ENCODE measurements at regions not wholly inside any gene's neighbourhood (a gene's known extent, or its start where the extent isn't known, plus 50 kb on each side); places are given as distances from the start of the nearest gene placed in this dataset.

DNA sequence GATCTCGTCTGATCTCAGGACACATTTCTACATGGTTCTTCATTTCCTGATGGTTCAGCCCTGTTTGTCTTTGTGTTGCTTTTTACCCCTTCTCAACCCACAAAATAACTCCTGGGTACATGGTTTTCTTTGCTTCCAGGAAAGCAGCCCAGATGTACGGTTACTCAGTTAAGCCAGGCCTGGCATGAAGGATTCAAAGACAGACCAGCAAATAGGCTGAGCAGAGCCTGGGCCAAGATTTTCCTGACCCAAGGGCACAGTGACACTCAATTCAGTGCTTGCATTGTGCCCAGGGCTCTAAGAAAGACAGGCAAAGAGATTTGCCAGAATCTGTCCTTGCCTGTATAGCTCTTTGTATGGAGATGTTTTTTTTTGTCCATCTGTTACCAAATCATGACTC, 340.8 kb upstream of the KIAA1217 start:
- TF ChIP-seq, protein P1, sequence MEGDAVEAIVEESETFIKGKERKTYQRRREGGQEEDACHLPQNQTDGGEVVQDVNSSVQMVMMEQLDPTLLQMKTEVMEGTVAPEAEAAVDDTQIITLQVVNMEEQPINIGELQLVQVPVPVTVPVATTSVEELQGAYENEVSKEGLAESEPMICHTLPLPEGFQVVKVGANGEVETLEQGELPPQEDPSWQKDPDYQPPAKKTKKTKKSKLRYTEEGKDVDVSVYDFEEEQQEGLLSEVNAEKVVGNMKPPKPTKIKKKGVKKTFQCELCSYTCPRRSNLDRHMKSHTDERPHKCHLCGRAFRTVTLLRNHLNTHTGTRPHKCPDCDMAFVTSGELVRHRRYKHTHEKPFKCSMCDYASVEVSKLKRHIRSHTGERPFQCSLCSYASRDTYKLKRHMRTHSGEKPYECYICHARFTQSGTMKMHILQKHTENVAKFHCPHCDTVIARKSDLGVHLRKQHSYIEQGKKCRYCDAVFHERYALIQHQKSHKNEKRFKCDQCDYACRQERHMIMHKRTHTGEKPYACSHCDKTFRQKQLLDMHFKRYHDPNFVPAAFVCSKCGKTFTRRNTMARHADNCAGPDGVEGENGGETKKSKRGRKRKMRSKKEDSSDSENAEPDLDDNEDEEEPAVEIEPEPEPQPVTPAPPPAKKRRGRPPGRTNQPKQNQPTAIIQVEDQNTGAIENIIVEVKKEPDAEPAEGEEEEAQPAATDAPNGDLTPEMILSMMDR (IDR thresholded peaks at IDR 0.05), result no peak
- TF ChIP-seq POLR2A (IDR thresholded peaks at IDR 0.05) (no peak), POLR2AphosphoS5 (IDR thresholded peaks at IDR 0.05) (no peak)

Measured in sigmoid colon (tissue), 4 donors.